ENCODE measurements at regions not wholly inside any gene's neighbourhood (a gene's known extent, or its start where the extent isn't known, plus 50 kb on each side); places are given as distances from the start of the nearest gene placed in this dataset.
"Not testable (repeated sequence)": the region's sequence is repeated elsewhere in the genome, so short reads cannot be mapped to it uniquely, and the experiment has no call there.

DNA sequence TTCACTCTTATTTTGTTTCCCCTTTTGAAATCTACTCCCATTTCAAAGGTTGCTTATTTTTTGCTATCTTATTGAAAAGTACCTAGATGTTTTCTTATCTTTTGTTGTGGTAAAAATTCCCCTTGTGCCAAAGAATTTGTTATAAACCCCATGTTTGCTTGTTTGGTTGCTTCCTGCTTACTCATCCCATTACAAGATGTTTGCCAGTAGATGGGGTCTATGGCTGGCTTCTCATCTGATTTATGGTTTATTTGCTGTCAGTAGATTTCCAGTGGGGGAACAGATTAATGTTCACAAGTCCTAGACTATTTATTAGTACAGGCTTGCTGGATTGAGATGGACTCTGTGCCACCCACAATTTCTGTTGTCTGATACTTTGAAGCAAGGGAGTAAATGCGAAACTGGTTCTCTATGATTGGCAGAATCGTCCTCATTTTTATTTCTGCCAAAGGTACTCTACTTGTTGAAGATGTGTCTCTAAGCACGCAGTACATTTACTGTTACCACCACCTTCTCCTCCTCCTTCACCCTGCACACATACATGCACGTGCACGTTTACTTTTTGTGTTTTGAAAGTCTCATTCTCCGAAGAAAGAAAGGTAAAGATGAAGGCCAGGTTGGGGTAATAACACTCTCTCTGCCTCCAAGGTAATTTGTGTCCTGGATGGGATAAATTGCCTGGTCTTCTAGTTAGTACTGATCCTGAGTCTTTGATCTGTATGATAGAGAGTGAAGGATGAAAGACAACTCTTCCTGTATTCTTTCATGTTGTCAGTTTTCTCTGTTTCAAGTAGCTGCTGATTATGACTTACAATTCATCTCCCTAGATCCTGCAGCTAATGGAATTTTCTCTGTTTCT is 117.2 kb upstream of the ATP2B1 start:
- DNase-seq (ENCODE audit: low spot score) = peak; percentile 62

DNA sequence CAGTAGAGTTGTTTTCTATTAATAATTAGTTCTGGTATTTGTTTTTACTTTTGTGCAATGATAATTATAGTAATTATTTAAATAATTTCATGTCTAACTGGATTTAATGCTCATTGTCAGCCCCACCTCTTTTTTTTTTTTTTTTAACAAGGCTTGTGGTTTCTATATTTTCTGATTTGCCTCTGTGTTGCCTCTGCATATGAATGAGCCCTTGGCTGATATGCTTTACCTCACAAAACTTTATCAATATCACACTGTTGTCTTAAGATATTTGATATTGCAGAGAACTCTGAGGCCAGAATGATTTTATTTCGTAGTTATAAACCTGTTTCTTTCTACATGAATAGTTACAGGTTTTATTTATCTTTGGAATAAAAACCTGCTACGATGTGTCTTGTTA is 116.2 kb upstream of the ATP2B1 start:
- no peak for DNase-seq (ENCODE audit: low spot score)

GRCh38 chr12:89822992-89823391 is 114.4 kb upstream of the ATP2B1 start:
- not testable (repeated sequence) for DNase-seq (ENCODE audit: low spot score)

- no peak for DNase-seq (ENCODE audit: low spot score)
Measured at GRCh38 chr12:89821896-89822295, 113.3 kb upstream of the ATP2B1 start.

DNA sequence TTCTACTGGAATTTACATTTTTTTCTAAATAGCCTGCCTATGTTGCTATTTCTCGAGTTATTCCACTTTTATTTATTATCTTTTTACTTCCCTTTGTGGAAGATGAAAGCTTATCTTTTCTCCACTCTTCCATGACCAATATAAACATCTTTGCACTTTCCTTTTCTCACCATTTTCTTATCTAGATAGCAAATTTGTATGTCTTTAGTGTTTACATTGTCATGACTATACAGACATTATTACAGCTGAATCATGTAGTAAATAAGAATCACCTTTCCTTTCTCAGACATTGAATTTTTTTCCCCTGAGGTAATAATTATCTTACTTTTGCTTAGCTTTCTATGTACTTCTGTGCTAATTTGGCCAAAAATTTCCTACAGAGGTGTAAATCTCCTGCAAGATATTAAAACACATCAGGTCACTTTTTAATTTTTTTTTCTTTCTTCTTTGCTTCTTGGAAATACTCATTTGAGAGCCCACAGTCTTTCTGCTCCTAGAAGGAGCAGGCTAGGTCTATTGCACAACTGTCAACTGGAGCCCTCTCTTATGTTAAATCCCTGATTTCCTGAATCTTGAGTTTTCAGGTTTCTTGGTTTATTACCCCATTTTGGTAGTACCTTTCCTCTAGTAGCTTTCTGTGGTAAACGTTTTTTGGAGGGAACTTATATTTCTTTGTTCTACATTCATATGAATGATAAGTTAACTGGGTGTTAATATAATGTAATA is 109.0 kb upstream of the ATP2B1 start:
- DNase-seq (ENCODE audit: low spot score) = peak; percentile 14

DNA sequence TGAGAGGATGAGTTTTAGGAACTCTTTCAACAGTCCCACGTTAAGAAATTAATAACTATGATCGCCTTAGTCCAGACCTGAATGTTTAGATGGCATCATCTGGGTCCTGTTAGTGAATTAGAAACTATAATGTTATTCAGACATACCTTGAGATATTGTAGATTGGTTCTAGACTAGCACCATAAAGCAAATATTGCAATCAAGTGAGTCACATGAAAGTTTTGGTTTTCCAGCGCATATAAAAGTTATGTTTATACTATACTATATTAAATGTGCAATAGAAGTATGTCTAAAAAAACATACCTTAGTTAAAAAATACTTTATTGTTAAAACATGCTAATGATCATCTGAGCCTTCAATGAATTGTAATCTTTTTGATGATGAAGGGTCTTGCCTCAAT is 106.6 kb upstream of the ATP2B1 start:
- no peak for DNase-seq (ENCODE audit: low spot score)

DNA sequence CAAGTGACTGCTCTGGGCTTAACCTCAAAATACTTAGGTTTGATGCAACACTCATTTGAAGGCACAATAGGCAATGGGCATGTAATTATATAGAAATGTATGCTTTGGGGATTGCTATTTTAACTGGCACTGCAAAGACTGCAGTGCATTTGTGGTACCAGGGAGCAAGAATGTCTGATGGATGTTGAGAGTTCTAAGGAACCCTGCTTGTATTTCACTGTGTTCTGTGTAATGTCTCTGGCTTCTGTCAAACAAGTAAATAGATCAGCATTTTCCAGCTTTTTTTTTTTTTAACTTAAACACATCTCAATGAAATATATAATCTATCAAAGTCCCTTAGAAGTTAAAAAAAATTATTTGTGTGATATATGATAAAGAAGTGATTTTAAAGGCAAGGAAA is 94.8 kb upstream of the ATP2B1 start:
- DNase-seq (ENCODE audit: low spot score) = no peak

DNA sequence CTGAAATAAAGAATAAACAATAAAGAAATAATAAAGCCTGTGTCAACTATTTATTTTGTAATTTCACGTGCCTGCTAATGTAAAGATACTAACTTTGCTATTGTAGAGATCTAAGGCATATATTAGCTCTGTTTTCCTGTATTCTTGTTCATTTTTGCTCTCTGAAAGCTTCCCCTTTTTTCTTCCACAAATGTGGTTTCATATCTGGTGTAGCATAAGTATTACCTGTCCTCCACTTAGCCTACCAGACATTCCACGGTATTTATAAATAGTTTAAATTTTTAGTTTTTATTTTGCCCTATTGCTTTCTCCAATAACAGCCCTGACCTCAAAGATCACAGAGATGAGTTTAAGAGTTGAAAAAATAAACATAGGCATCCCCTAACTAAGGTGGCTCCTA is 92.6 kb upstream of the ATP2B1 start:
- DNase-seq (ENCODE audit: low spot score) = no peak

DNA sequence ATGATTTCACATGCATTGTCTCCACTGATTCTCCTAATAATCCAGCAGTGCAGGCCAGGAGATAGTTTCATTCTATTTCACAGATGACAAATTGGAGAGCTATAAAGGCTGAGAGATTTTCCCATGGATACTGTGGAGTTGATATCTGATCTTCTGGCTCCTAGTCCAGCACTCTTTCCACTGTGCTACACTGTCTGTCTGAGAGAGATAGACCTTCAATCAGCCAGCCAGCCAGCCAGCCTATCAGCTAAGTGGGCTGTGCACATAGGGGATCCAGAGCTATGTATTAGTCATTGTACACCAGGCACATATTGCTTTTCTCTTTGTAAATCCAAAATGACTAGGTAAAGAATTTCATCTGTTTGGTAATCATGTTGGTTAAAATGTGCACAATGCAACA is 91.8 kb upstream of the ATP2B1 start:
- DNase-seq (ENCODE audit: low spot score) = no peak

DNA sequence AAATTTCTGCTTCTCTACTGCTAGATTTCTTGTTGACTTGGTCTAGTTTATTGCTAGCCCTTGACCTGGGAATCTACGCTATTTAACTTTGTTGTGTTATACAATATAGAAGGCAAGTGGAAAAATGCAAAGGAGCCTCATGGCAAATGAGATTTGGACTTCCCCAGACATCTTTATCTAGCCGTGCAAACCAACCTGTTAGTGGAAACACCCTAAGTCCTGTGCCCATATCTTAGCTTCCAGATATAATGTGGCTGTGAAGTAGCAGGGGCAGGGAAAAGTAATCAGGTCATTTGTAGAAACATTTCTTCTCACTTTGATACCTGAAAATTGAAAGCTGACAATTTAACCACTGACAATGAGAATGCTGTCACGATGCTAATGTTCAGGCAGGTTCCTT is 90.7 kb upstream of the ATP2B1 start:
- no peak for DNase-seq (ENCODE audit: low spot score)

DNA sequence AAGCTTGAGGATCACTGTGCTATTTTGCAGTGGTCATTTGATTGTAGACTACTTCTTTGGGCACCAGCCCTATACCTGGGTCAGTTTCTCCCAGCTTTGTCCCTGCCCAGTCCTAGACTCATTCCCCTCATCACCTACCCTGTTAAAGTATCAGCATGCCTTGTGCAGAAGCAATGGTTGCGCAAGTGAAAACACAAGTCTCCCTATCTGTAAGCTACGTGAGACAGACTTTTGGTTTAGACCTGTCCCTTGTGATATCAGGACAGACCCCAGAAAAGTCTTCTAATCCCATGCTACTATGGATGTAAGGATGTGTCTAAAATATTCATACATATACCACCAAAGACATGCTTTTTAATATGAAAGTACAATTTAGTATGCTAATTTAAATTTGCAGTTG is 88.8 kb upstream of the ATP2B1 start:
- no peak for DNase-seq (ENCODE audit: low spot score)

GRCh38 chr12:89796798-89797382 is 88.3 kb upstream of the ATP2B1 start:
- DNase-seq (ENCODE audit: low spot score) = no peak

- DNase-seq (ENCODE audit: low spot score) = no peak
Measured at GRCh38 chr12:89793946-89794345, 85.3 kb upstream of the ATP2B1 start.

DNA sequence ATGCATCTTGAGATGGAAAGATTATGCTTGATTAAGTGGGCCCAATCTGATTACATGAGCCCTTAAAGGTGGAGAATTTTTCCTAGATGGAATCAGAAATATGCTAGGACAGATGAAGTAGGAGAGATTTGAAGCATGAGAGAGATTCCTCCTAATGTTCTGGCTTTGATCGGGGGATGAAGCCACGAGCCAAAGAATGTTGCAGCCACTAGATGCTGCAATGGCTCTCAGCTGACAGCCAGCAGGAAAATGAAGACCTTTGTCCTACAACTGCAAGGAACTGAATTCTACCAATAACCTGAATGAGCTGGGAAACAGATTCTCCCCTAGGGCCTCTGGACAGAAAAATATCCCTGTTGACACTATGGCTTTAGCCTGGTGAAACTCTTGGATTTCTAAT is 82.6 kb upstream of the ATP2B1 start:
- DNase-seq (ENCODE audit: low spot score) = no peak

GRCh38 chr12:89789862-89790261 is 81.2 kb upstream of the ATP2B1 start:
- no peak for DNase-seq (ENCODE audit: low spot score)

GRCh38 chr12:89787763-89788162 is 79.1 kb upstream of the ATP2B1 start:
- DNase-seq (ENCODE audit: low spot score) = no peak

DNA sequence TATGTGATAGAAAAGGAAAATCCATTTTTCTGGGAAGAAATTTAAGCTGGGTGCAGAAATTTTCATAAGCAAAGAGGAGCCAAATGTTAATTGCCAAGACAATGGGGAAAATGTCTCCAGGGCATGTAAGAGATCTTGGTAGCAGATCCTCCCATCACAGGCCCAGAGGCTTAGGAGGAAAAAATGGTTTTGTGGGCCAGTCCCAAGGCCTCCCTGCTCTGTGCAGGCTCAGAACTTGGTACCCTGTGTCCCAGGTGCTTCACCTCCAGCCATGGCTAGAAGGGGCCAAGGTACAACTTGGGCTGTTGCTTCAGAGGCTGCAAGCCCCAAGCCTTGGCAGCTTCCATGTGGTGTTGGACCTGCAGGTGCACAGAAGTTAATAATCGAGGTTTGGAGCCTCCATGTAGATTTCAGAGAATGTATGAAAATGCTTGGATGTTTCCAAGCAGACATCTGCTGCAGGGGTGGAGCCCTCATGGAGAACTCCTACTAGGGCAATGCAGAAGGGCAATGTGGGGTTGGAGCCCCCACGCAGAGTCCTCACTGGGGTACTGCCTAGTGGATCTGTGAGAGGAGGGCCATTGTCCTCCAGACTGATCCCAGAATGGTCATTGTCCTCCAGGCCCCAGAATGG is 77.7 kb upstream of the ATP2B1 start:
- DNase-seq (ENCODE audit: low spot score) = no peak

DNA sequence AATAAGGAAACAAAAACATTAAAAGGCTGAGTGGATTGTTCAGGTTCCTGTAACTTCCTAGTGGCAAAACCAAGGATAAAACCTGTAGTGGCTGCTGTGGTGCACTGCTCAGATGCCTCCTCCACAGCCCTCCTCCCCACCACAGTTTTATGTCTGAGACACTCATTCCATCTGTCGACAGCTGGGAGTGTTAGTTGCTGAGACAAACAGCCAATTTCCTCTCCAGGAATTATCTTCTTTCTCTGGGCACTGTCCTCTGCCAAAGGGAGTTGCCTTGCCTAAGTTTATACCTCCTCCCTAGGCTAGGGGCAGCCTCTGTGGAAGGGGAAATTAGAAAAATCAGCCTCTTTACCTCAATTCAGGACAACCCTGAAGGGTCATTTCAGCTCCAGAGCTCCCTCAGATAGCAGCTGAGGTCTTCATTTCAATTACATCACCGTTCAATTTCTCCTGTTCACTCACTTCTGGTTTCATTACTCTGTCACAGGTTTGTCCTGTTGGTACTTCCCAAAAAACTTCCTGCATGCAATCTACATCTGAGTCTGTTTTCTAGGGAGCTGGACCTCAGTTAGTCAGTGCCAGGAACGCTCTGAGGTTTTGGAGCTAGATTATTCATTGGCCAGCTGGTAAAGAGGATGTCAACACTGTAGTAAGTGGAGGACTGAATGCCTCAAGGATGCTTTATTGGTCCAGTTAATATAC is 74.9 kb upstream of the ATP2B1 start:
- DNase-seq (ENCODE audit: low spot score) = peak; percentile 56

GRCh38 chr12:89782807-89783206 is 74.2 kb upstream of the ATP2B1 start:
- no peak for DNase-seq (ENCODE audit: low spot score)

DNA sequence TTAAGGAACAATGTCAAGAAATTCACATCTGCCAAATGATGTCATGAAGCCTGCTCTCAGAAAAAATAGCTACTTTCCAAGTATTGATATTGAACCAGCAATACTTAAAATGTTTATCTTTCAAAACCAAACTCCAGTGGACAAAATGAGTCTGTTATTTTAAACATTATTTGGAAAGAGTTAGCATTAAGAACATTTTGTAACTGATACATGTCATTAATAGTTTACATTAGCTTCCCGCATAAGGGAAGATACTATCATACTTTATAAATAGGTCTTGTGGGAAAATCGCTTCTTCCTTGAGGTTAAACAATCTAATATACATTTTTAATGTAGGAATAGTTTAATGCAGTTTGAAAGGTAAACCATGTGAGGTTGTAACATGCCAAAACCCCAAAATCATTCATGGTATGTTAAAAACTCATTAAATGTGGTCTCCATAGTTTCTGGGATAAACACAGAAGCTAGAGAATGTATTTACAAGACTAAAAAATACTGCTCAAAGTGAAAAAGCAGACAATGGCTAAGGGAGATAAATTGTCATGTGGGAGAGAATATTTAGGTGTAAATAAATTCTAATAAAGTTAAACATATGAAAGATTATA is 73.4 kb upstream of the ATP2B1 start:
- no peak for DNase-seq (ENCODE audit: low spot score)

GRCh38 chr12:89781156-89781555 is 72.5 kb upstream of the ATP2B1 start:
- DNase-seq (ENCODE audit: low spot score) = no peak
